SJSA1 (cell line): ENCODE measurements at regions not wholly inside any gene's neighbourhood (a gene's known extent, or its start where the extent isn't known, plus 50 kb on each side); places are given as distances from the start of the nearest gene placed in this dataset.
"Not testable (repeated sequence)": the region's sequence is repeated elsewhere in the genome, so short reads cannot be mapped to it uniquely, and the experiment has no call there.

Experiments used
- DNase-seq, 2 experiments: peaks; one replicate each; pipeline ENCODE4 v3.0.0-alpha.2; 2015 to 2020; ENCODE audit warnings: low spot score in 2 of 2, low read depth in 1 of 2
- H3K27ac ChIP-seq: fragments of 250-450 bp; sonication (Bioruptor Pico); 2 replicates; pipeline ENCODE4 v1.5.1; 2020; ENCODE audit warnings: mild to moderate bottlenecking, moderate library complexity
- H3K27me3 ChIP-seq: fragments of 250-450 bp; sonication (Bioruptor Pico); replicated peaks from 2 replicates; pipeline ENCODE4 v1.5.1; 2020; ENCODE audit warnings: mild to moderate bottlenecking, moderate library complexity
- H3K36me3 ChIP-seq: fragments of 250-450 bp; sonication (Bioruptor Pico); 2 replicates; pipeline ENCODE4 v1.5.1; 2020; ENCODE audit warnings: mild to moderate bottlenecking
- H3K4me1 ChIP-seq: fragments of 250-450 bp; sonication (Bioruptor Pico); replicated peaks from 2 replicates; pipeline ENCODE4 v1.6.1; 2021; ENCODE audit warnings: mild to moderate bottlenecking
- H3K4me3 ChIP-seq: fragments of 250-450 bp; sonication (Bioruptor Pico); 2 replicates; pipeline ENCODE4 v1.5.1; 2020; ENCODE audit warnings: mild to moderate bottlenecking
- H3K9me3 ChIP-seq: fragments of 250-450 bp; sonication (Bioruptor Pico); replicated peaks from 2 replicates; pipeline ENCODE4 v1.5.1; 2020; ENCODE audit warnings: mild to moderate bottlenecking

DNA sequence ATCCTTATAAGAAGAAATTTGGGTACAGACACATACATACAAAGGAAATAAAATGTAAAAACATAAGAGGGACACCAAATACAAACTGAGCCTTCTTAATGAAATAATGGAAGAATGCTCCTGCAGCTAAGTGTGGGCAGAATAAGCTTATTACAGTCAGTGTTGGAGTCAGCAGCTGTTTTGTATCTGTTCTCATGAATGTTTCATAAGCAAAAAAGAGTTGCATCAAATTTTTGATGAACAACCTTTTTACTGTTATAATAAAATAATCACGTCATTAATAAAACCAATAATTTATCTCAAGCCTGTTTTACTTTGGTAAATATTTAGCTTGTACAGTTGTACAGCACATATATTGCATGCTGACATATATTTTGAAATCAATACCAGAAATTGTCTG is 545.6 kb downstream of the LRRC70 start:
- peaks cover 16% of the 10 kb centered on the region for H3K4me1 ChIP-seq
- H3K9me3 ChIP-seq, result no peaks in the 10 kb centered on the region
- no peaks in the 10 kb centered on the region for H3K27me3 ChIP-seq
- DNase-seq, result no peak
- no peaks in the 10 kb centered on the region for H3K36me3 ChIP-seq
- H3K27ac ChIP-seq, result no peak overlapping the region
- no peak overlapping the region for H3K4me3 ChIP-seq

DNA sequence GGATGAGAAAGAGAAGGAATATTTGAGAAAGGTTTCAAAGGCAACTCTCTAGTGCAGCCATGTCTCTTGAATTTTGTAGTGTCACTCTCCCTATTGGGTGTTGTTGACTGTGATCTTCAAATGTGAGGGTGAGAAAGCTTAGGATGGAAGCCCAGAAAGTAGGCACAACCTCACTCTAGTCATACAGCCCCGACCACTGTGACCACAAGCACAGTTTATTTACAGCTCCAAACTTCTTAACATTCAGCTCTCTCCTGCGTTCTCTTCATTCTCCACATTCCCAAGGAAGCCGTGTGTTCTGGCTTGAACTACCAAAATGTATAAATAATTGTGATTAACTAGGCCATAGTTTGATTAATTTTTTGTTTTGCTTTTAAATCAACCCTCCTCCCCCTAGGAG is 542.9 kb downstream of the LRRC70 start:
- Histone ChIP-seq H3K4me1 (no peaks in the 10 kb centered on the region), H3K9me3 (no peaks in the 10 kb centered on the region), H3K27ac (no peak overlapping the region), H3K4me3 (no peak overlapping the region), H3K27me3 (no peaks in the 10 kb centered on the region), H3K36me3 (no peaks in the 10 kb centered on the region)
- DNase-seq, result no peak

DNA sequence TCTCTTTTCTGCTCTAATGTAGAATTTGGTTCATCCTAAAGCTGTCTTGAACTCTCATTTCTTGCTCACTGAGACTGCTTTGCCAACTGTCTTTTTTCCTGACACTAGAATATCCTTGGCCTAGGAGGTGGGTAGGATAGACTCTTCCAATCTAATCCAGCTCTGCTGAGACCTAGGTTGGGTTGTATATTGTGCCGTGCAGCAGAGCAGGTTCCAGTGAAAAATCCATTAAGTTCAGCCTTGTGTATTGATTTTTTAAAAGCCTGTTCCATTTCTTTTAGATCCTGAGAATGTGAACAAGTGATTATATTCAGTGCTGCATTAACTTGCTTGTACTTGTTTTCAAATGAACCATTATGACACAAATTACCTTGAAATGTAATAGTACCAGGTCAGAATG is 539.6 kb downstream of the LRRC70 start:
- H3K4me3 ChIP-seq, result no peak overlapping the region
- H3K27ac ChIP-seq, result no peak overlapping the region
- no peak for DNase-seq
- H3K27me3 ChIP-seq, result no peaks in the 10 kb centered on the region
- no peaks in the 10 kb centered on the region for H3K9me3 ChIP-seq
- no peaks in the 10 kb centered on the region for H3K4me1 ChIP-seq
- no peaks in the 10 kb centered on the region for H3K36me3 ChIP-seq

DNA sequence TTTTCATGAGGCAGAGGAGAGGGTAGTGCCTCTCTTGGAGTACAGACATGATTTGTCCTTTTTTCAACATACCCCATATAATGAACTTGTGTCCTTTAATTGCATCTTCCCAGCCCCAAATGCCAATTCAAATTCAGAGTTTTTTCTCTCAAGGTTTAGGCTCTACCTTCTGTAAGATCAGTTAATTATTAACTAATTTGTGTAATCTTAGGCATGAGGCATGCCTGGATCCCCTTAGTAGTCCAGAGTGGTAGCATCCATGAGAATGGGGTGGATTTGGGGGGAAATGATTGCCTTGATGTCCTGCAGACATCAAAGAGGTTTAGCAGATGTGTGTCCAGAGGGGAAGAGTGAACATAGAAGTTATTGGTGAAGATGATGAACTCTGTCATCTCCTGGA is 533.3 kb downstream of the LRRC70 start:
- no peak overlapping the region for H3K27ac ChIP-seq
- H3K4me3 ChIP-seq, result no peak overlapping the region
- H3K36me3 ChIP-seq, result no peaks in the 10 kb centered on the region
- DNase-seq, result no peak
- H3K9me3 ChIP-seq, result no peaks in the 10 kb centered on the region
- no peaks in the 10 kb centered on the region for H3K4me1 ChIP-seq
- no peaks in the 10 kb centered on the region for H3K27me3 ChIP-seq

DNA sequence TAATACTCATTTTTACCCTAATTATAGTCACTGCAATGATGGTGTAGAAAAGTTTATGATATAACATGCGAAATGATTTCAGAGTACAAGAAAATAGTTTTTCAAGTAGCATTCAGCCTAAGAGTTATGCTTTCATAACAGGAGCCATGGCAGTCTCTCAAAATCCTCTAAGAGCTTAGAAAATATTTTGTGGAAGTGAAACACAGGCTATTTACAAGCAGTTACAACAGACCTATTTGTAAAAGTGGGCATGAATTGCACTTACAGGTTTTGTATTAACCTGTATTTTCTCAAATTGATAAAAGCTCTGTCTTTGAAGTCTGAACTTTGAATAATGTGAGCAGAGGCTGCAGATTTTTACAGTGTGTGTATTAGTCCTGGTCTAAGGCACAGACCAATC is 523.3 kb downstream of the LRRC70 start:
- no peaks in the 10 kb centered on the region for H3K27me3 ChIP-seq
- DNase-seq, result no peak
- no peak overlapping the region for H3K27ac ChIP-seq
- no peak overlapping the region for H3K4me3 ChIP-seq
- no peaks in the 10 kb centered on the region for H3K9me3 ChIP-seq
- H3K4me1 ChIP-seq, result no peaks in the 10 kb centered on the region
- no peaks in the 10 kb centered on the region for H3K36me3 ChIP-seq

DNA sequence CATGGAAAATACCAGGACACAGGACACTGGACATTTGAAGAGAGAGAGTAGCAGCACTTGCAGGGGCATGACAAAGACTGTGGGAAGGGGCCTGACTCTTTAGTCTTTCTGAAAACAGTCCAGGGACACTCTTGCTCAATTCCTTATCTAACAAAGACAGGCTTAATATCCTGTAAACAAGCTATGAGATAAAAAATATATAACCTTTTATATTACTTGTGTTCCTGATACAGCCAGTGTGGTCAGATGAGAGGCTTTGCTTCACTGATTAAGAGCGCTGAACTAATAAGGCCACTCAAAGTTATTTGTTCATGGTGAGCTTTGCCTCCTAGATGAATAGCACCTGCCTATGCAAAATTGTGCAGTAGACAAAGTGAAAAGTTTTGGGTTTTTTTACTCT is 518.7 kb downstream of the LRRC70 start:
- H3K4me1 ChIP-seq, result no peaks in the 10 kb centered on the region
- H3K9me3 ChIP-seq, result no peaks in the 10 kb centered on the region
- H3K27ac ChIP-seq, result no peak overlapping the region
- no peak for DNase-seq
- H3K27me3 ChIP-seq, result no peaks in the 10 kb centered on the region
- H3K36me3 ChIP-seq, result no peaks in the 10 kb centered on the region
- H3K4me3 ChIP-seq, result no peak overlapping the region

DNA sequence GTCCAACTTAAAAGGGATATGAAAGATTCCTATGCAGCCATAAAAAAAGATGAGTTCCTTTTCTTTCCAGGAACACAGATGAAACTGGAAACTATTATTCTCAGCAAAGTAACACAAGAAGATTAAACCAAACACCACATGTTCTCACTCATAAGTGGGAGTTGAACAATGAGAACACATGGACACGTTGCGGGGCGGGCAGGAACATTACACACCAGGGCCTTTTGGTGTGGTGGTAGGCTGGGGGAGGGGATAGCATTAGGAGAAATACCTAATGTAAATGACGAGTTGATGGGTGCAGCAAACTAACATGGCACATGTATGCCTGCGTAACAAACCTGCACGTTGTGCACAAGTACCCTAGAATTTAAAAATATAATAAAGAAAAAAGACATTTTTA is 516.1 kb downstream of the LRRC70 start:
- no peak for DNase-seq
- H3K36me3 ChIP-seq, result no peaks in the 10 kb centered on the region

DNA sequence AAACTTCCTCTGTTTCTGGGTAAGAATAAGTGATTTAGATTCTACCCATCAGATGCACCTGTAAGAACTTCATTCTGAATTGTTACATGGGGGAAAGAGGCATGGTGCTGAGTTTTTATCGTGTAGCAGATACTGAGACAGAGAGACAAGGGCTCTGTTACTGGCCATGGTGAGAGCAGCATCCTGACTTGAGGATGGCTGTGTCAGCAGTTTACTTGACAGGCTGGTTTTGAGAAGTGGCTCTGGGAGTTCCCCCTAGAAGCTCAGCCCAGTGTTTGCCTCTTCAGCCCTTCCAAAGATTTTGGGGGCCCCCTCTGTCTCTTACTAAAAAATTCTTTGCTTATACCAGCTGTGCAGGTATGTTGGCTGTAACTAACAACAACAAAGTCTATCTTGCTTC is 510.5 kb downstream of the LRRC70 start:
- no peak for DNase-seq
- Histone ChIP-seq H3K27me3 (no peaks in the 10 kb centered on the region), H3K27ac (no peak overlapping the region), H3K4me1 (no peaks in the 10 kb centered on the region), H3K36me3 (no peaks in the 10 kb centered on the region), H3K4me3 (no peak overlapping the region), H3K9me3 (no peaks in the 10 kb centered on the region)

More for the DNA sequence above, 516.1 kb downstream of the LRRC70 start:
- Histone ChIP-seq H3K9me3 (no peaks in the 10 kb centered on the region), H3K4me3 (no peak overlapping the region), H3K27me3 (no peaks in the 10 kb centered on the region), H3K27ac (no peak overlapping the region), H3K4me1 (no peaks in the 10 kb centered on the region)

DNA sequence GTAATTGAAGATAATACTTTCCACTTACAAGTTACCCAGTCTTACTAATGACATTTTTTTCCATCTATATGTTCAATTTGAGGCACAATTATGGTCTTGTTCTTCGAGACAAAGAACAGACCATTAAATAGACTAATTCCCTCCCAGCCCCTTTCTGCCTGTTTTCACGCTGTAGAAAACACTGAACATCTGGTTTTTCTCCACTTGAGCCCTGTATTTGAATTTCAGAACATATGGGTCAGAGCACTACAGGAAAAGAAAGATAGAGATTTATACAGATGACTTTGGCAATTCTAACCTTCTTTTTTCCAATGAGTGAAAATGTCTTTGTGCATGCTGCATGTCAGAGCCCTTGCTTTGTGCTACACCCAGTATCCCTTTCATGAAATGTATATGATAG is 506.9 kb downstream of the LRRC70 start:
- no peak for DNase-seq
- no peak overlapping the region for H3K4me3 ChIP-seq

DNA sequence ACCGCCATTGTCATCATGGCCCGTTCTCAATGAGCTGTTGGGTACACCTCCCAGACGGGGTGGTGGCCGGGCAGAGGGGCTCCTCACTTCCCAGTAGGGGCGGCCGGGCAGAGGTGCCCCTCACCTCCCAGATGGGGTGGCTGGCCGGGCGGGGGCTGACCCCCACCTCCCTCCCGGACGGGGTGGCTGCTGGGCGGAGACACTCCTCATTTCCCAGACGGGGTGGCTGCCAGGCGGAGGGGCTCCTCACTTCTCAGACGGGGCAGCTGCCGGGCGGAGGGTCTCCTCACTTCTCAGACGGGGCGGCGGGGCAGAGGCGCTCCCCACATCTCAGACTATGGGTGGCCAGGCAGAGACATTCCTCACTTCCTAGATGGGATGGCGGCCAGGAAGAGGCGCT is 505.1 kb downstream of the LRRC70 start:
- H3K9me3 ChIP-seq, result not testable (repeated sequence)

More for the DNA sequence above, 506.9 kb downstream of the LRRC70 start:
- no peaks in the 10 kb centered on the region for H3K9me3 ChIP-seq
- H3K27ac ChIP-seq, result no peak overlapping the region
- no peaks in the 10 kb centered on the region for H3K4me1 ChIP-seq
- H3K27me3 ChIP-seq, result no peaks in the 10 kb centered on the region
- H3K36me3 ChIP-seq, result no peaks in the 10 kb centered on the region

DNA sequence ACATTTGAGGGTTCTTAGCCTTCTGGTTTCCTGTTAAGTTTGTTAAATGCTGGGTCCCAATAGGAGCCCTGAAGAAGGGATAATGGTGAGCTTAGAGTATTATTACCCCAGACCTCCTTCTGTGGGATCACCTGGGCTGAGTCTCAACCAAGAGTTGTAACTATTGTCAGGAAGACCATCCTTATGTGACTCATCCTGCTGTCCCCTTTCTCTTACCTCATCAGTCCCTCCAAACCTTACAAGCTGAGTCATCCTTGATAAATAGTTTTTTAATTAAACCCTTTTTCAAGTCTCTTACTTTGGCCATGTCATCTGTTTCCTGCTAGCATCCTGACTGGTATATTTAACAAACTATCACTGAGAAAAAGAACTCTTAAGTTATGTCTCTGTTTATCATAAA is 502.8 kb downstream of the LRRC70 start:
- no peaks in the 10 kb centered on the region for H3K36me3 ChIP-seq
- DNase-seq, result no peak
- no peak overlapping the region for H3K4me3 ChIP-seq
- no peaks in the 10 kb centered on the region for H3K4me1 ChIP-seq
- no peaks in the 10 kb centered on the region for H3K9me3 ChIP-seq
- H3K27me3 ChIP-seq, result no peaks in the 10 kb centered on the region
- H3K27ac ChIP-seq, result no peak overlapping the region

More for the DNA sequence above, 505.1 kb downstream of the LRRC70 start:
- H3K4me1 ChIP-seq, H3K27me3 ChIP-seq, DNase-seq, H3K27ac ChIP-seq, H3K4me3 ChIP-seq, H3K36me3 ChIP-seq: not testable (repeated sequence)

DNA sequence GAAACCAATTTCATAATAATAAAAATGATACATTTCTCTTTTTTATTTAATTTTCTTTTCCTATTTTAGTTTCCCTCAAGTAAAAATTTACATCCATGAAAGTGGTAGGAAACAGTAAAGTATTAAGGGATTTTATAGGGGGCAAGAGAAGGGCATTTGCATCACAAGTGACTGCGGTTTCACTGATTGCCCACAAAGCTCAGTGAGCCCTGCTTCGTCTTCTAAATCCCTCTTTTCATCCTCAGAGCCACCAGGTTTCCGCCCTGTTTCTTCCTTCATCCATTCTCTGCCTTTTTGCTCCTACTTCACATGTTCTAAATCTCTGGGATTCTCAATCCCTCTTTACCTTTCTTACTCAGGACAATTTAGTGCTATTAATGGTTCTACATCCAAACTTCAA is 491.4 kb downstream of the LRRC70 start:
- H3K36me3 ChIP-seq, result no peaks in the 10 kb centered on the region
- no peak overlapping the region for H3K4me3 ChIP-seq
- H3K27ac ChIP-seq, result no peak overlapping the region
- H3K4me1 ChIP-seq, result no peaks in the 10 kb centered on the region
- no peaks in the 10 kb centered on the region for H3K9me3 ChIP-seq
- DNase-seq, result no peak
- no peaks in the 10 kb centered on the region for H3K27me3 ChIP-seq

DNA sequence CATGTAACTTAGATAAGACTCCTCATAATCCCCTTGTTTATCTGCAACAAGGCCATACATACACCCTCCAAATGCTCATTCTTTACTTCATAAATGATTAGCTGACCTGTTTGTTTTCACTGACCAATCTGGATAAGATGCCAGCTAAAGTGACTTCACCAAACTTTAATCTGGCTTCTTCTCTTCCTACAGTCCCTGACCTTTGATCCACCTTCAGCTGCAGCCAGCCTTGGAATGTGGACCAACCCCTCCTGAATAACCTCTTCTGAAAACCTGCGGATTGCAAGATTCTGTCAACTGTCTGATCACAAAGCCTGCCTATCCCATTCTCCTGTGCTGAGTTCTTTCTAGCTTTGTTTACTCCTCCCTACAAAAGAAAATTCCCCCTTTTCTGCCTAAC is 476.8 kb downstream of the LRRC70 start:
- H3K4me1 ChIP-seq, result no peaks in the 10 kb centered on the region
- H3K27ac ChIP-seq, result no peak overlapping the region
- no peak overlapping the region for H3K4me3 ChIP-seq
- H3K9me3 ChIP-seq, result no peaks in the 10 kb centered on the region
- no peaks in the 10 kb centered on the region for H3K27me3 ChIP-seq
- H3K36me3 ChIP-seq, result no peaks in the 10 kb centered on the region
- no peak for DNase-seq

DNA sequence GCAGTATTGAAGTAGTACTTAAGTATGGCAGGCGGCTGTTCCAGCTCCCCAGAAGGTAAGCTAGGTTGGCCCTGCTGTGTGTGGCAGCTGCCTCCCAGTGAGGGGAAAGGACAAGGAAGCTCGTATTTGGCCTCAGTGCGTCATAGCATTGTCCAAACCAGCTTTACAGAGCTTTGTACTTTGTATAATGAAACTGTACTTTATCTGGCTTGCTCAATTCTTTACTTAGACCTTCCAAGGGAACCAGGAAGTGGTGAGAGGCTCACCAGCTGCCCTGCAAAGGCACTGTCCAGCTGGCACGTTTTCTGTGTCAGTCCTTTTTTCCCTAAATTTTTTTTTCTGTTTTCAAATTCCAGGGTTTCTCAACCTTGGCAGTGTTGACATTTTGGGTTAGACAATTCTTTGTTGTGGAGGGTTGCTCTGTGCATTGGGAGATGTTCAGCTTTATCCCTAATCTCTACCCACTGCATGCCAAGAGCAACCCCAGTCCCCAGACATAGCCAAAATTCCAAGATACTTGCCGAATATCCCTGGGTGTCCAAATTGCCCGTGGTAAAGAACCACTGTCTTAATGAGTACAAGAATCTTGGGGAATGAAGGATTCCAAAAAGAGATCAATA is 474.5 kb downstream of the LRRC70 start:
- Histone ChIP-seq H3K36me3 (no peaks in the 10 kb centered on the region), H3K4me3 (no peak overlapping the region), H3K27me3 (no peaks in the 10 kb centered on the region), H3K27ac (no peak overlapping the region), H3K4me1 (no peaks in the 10 kb centered on the region), H3K9me3 (no peaks in the 10 kb centered on the region)
- DNase-seq, result no peak

DNA sequence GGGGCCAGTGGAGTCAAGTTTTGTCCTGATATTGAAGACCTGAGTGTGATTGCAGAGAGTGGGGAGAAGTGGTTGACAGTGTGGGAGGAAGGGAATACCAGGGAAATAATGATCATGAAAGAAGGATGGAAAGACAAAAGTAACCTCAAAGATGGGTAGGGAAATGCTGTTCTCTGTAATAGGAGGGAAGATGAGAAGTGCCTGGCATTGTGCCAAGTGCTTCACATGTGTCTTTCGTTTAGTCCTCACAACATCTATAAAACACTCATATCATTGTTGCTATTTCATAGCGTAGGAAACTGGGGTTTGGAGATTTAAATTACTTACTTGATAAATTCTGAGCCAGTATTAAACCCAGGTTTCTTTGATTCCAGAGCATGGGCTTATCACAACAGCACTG is 472.3 kb downstream of the LRRC70 start:
- Histone ChIP-seq H3K9me3 (no peaks in the 10 kb centered on the region), H3K27me3 (no peaks in the 10 kb centered on the region), H3K27ac (no peak overlapping the region), H3K4me1 (no peaks in the 10 kb centered on the region), H3K36me3 (no peaks in the 10 kb centered on the region), H3K4me3 (no peak overlapping the region)
- no peak for DNase-seq
